GM18951 (cell line): ENCODE measurements at regions not wholly inside any gene's neighbourhood (a gene's known extent, or its start where the extent isn't known, plus 50 kb on each side); places are given as distances from the start of the nearest gene placed in this dataset.

Source experiments
- POLR2A ChIP-seq: IDR thresholded peaks from 4 replicates; pipeline ENCODE4 v1.6.1; 2011; ENCODE audit warnings: mild to moderate bottlenecking; ENCODE audit not compliant: insufficient read length, insufficient read depth; ENCODE audit errors: extremely low read depth
- in situ Hi-C: fragments of 300-500 bp; cut with MboI; formaldehyde crosslinking; loops from one replicate; pipeline ENCODE4 v1.12.0; 2022; ENCODE audit warnings: low sequenced_read_pairs, mixed read lengths, inconsistent platforms; ENCODE audit not compliant: unreplicated experiment

DNA sequence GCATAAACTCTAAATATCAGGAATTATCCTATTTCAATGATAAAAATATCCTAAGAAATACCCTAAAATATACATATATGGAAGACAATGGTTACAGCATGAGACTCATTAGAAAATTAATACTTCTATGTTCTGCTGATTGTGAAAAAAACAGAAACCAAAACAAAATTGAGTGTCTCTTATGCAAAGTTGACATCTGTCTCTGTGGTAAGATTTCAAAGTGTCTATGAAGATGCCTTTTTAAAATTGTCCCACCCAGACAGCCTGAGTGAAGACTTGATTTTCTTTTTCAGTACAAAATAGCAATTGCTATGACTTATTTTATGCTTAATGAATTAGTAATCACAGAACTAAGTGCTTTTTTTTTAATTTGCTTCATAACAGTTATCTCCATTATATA, 1368.4 kb upstream of the LRRTM1 start:
- no peak for TF ChIP-seq POLR2A
- in situ Hi-C loops = no loop called here

- in situ Hi-C loops = no loop called here
- TF ChIP-seq POLR2A = no peak
These were observed 1368.0 kb upstream of the LRRTM1 start for GRCh38 chr2:81672516-81672915.

DNA sequence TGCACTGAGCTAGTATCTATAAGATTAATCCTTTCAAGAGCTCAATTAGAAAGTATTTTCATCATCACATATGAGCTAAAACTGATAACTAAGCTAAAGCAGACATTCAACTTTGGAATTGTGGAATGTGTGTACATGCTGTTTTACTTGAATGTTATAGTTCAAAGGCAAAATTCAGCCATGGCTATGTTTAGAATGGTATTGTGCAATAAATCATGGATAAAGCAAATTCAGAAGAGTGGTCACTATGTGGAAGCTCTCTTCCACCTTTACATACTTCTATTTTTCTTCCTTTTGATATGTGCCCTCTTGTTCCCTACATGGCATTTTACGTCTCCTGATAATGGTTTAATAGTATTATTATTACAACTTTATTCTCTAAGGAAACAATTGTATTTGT, 1366.3 kb upstream of the LRRTM1 start:
- in situ Hi-C loops = no loop called here
- no peak for TF ChIP-seq POLR2A

GRCh38 chr2:81661081-81661480, 1356.5 kb upstream of the LRRTM1 start:
- in situ Hi-C loops = no loop called here
- no peak for TF ChIP-seq POLR2A

DNA sequence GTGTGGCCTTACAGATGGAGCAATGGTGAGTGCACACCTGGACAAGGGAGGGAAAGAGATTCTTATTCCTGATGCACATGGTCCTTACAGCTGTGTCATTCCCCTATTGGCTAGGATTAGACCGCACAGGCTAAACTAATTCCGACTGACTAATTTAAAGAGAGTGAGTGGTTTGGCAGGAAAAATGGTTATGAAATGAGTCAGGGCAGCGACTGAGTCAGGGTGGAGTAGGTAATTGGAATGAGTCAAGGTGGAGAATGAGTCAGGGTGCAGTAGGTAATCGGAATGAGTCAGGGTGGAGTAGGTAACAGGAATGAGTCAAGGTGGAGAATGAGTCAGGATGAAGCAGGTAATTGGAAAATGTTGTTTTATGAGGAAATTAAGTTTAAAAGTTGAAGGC, 1353.7 kb upstream of the LRRTM1 start:
- no peak for TF ChIP-seq POLR2A
- in situ Hi-C loops = no loop called here

GRCh38 chr2:81650048-81650971, 1345.8 kb upstream of the LRRTM1 start:
- in situ Hi-C loops = no loop called here
- no peak for TF ChIP-seq POLR2A

DNA sequence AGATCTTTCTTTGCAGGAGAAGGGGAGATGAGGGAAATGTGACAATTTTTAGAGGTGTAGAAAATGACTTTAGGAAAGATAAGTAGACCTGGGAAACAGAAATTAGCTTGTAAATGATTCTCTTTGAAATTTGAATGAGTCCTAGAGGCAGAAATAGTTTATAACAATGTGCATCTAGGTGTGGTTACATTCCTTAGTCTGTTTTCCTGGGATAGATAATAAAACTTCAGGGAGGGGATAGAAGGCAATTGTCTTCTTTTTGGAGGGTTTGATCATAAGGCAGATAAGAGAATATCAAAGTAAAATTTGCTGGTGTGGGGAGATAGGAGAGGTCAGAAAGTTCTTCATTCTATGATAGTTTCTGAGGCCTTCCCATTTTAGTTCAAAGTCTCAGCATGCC, 1344.3 kb upstream of the LRRTM1 start:
- in situ Hi-C loops = no loop called here
- no peak for TF ChIP-seq POLR2A

DNA sequence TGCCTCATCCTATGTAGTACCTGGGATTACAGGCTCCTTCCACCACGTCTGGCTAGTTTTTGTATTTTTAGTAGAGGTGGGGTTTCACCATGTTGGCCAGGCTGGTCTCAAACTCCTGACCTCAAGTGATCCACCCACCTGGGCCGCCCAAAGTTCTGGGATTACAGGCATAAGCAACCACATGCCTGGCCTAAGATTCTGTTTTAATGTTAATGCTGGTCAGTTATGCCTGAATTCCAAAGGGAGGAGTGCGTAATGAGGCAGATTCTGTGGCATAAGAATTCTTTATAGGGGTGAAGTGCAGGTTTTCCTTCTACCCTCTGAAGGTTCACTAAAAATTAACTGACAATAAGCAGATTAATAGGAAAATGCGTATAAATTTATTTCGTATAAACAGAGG, 1343.8 kb upstream of the LRRTM1 start:
- in situ Hi-C loops = no loop called here
- no peak for TF ChIP-seq POLR2A

DNA sequence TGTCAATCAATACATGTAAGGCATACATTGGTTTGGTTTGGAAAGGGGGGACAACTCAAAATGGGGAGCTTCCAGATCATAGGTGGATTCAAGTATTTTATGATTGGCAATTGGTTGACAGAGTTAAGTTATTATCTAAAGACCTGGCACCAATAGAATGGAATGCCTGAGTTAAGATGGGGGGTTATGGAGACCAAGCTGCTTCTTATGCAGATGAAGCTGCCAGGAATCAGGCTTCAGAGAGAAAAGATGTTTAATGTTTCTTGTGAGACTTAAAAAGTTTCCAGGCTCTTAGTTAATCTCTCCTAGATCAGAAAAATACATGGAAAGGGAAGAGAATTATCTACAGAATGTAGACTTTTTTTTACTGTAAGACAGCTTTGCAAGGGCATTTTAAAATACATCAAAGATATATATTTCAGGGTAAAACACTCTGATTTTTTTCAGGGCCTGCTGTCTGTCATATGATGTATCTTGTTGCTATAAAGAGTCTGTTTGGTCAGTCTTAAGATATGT, 1343.2 kb upstream of the LRRTM1 start:
- TF ChIP-seq POLR2A = no peak
- in situ Hi-C loops = no loop called here

DNA sequence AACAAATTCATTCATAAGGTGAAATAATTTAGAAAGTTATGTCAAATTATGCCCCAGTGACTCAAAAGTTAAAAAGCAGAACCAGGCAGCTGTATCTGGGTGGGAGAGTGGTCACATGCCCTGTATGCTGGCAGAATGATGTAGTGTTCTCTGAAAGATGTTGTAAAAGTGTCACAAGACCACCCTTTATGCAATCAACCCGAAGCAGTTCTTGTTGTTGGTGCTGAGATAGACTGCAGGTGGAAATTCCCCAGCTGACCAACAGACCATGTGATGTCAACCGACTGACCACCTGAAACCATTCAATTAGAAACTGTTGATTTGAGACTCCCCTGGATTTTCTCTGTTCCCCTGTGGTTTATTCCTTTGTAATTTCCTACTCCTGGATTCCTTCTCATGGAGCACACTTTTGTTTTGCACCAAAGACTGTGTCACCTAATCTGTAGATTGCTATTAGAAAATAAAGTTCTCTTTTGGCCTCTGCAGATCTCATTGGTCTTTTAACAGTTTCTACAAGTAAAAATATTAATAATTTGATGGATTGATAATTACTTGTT, 1341.3 kb upstream of the LRRTM1 start:
- no peak for TF ChIP-seq POLR2A
- in situ Hi-C loops = no loop called here

DNA sequence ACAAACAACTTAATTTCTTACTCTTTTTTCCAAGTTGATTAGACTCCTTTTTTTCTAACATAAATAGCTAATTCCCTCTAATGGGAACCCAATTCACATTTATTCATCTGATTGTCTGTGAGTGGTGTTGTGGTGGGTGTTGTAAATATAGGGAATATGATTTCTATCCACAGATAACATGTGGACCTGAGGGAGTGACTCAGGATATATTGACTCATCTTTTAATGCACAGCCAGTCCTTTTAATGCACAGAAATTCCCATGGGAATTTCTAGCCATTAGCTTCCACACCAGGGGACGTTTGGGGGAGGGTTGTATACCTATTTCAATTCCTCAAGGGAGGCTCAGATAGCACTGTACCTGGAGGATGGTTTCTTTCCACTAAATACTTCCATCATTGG, 1339.6 kb upstream of the LRRTM1 start:
- in situ Hi-C loops = no loop called here
- TF ChIP-seq POLR2A = no peak

- no peak for TF ChIP-seq POLR2A
- in situ Hi-C loops = no loop called here
These were observed 1320.3 kb upstream of the LRRTM1 start for GRCh38 chr2:81624825-81625224.

DNA sequence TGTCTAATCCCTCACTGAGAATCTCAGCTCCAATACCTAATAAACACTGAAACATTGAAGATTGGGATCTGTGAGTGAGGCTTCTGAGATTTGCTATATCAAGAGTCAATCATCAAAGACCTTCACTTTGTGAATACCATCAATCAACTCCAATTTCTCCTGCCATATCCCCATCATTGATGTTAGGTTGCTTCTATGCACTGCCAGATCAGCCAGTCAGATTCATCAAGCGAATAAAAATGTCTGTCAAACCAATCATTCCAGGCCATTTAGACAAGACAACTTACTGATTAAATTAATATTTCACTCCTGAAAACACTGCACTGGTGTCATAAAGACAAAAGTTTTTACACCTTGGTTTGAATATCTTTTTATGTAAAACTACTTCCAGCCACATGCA, 1295.5 kb upstream of the LRRTM1 start:
- TF ChIP-seq POLR2A = no peak
- in situ Hi-C loops = no loop called here

DNA sequence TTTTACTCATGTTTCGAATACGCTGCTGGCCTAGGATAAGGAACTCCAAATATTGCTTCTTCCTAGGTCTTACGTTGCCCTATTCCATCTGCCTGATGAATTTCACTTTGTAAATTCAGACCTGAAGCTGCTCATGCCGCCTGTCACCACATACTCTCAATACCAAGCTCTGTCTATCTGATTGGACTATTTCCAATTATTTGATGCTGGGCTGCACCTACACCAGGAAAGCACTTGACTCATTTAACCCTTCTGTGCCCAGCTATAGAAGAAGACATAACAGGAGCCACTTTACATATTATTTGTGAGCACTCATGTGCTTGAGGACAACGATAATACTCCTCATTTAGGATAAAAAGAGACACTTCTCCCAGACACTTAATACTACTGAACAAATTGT, 1293.9 kb upstream of the LRRTM1 start:
- in situ Hi-C loops = no loop called here
- TF ChIP-seq POLR2A = no peak

GRCh38 chr2:81589406-81589805, 1284.9 kb upstream of the LRRTM1 start:
- no peak for TF ChIP-seq POLR2A
- in situ Hi-C loops = no loop called here
